ENCODE measurements at regions not wholly inside any gene's neighbourhood (a gene's known extent, or its start where the extent isn't known, plus 50 kb on each side); places are given as distances from the start of the nearest gene placed in this dataset.

DNA sequence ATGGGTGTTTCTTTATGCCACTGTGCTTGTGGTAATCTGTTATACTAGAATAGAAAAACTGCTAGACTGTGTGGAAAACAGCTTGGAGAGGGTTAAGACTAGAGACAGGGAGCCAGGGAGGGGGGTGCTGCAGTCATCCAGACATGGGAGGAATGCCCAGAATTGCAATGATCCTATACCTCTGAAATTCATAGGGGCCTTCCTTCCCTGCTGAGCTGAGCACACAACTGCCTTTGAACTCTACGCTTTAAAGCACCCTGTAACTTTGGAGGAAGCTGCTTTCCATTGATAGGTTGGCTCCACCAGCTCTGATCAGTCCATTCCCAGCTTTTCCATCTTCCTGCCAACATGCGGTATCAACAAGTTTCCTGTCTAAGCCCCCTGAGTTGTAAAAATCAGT, 155.9 kb upstream of the RASGEF1B start:
- TF ChIP-seq EP300 (IDR thresholded peaks at IDR 0.05; ENCODE audit: borderline replicate concordance in 1 of 2, control insufficient read depth in 1 of 2, low read depth in 2 of 2, low read length in 2 of 2) (no peak), CREM (IDR thresholded peaks at IDR 0.05; ENCODE audit: low read depth) (no peak)
- TF ChIP-seq, protein P1, sequence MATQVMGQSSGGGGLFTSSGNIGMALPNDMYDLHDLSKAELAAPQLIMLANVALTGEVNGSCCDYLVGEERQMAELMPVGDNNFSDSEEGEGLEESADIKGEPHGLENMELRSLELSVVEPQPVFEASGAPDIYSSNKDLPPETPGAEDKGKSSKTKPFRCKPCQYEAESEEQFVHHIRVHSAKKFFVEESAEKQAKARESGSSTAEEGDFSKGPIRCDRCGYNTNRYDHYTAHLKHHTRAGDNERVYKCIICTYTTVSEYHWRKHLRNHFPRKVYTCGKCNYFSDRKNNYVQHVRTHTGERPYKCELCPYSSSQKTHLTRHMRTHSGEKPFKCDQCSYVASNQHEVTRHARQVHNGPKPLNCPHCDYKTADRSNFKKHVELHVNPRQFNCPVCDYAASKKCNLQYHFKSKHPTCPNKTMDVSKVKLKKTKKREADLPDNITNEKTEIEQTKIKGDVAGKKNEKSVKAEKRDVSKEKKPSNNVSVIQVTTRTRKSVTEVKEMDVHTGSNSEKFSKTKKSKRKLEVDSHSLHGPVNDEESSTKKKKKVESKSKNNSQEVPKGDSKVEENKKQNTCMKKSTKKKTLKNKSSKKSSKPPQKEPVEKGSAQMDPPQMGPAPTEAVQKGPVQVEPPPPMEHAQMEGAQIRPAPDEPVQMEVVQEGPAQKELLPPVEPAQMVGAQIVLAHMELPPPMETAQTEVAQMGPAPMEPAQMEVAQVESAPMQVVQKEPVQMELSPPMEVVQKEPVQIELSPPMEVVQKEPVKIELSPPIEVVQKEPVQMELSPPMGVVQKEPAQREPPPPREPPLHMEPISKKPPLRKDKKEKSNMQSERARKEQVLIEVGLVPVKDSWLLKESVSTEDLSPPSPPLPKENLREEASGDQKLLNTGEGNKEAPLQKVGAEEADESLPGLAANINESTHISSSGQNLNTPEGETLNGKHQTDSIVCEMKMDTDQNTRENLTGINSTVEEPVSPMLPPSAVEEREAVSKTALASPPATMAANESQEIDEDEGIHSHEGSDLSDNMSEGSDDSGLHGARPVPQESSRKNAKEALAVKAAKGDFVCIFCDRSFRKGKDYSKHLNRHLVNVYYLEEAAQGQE (IDR thresholded peaks at IDR 0.05; ENCODE audit: low read depth, low read length) = no peak
- TF ChIP-seq, protein P2, sequence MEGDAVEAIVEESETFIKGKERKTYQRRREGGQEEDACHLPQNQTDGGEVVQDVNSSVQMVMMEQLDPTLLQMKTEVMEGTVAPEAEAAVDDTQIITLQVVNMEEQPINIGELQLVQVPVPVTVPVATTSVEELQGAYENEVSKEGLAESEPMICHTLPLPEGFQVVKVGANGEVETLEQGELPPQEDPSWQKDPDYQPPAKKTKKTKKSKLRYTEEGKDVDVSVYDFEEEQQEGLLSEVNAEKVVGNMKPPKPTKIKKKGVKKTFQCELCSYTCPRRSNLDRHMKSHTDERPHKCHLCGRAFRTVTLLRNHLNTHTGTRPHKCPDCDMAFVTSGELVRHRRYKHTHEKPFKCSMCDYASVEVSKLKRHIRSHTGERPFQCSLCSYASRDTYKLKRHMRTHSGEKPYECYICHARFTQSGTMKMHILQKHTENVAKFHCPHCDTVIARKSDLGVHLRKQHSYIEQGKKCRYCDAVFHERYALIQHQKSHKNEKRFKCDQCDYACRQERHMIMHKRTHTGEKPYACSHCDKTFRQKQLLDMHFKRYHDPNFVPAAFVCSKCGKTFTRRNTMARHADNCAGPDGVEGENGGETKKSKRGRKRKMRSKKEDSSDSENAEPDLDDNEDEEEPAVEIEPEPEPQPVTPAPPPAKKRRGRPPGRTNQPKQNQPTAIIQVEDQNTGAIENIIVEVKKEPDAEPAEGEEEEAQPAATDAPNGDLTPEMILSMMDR (IDR thresholded peaks at IDR 0.05 in 2 of 3, conservative IDR thresholded peaks at IDR 0.05 in 1 of 3; ENCODE audit: control insufficient read depth in 2 of 3, extremely low read depth in 1 of 3, insufficient read depth in 1 of 3, low read depth in 3 of 3, low read length in 3 of 3) = no peak

All from GM12878 (cell line).